ENCODE measurements at regions not wholly inside any gene's neighbourhood (a gene's known extent, or its start where the extent isn't known, plus 50 kb on each side); places are given as distances from the start of the nearest gene placed in this dataset.

- intact Hi-C loops (cut with DNase I): no loop called here
- ATAC-seq (peak in 1 of 2 donors; percentile 9), DNase-seq (no peak)
- Histone ChIP-seq H3K27ac (no peak overlapping the region), H3K36me3 (no peaks in the 10 kb centered on the region), H3K27me3 (ENCODE audit: low read depth) (no peaks in the 10 kb centered on the region), H3K9me3 (no peaks in the 10 kb centered on the region), H3K4me1 (peaks cover 20% of the 10 kb centered on the region), H3K4me3 (no peak overlapping the region)
- TF ChIP-seq, protein P1, sequence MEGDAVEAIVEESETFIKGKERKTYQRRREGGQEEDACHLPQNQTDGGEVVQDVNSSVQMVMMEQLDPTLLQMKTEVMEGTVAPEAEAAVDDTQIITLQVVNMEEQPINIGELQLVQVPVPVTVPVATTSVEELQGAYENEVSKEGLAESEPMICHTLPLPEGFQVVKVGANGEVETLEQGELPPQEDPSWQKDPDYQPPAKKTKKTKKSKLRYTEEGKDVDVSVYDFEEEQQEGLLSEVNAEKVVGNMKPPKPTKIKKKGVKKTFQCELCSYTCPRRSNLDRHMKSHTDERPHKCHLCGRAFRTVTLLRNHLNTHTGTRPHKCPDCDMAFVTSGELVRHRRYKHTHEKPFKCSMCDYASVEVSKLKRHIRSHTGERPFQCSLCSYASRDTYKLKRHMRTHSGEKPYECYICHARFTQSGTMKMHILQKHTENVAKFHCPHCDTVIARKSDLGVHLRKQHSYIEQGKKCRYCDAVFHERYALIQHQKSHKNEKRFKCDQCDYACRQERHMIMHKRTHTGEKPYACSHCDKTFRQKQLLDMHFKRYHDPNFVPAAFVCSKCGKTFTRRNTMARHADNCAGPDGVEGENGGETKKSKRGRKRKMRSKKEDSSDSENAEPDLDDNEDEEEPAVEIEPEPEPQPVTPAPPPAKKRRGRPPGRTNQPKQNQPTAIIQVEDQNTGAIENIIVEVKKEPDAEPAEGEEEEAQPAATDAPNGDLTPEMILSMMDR (IDR thresholded peaks at IDR 0.05): no peak
These were observed 171.0 kb upstream of the CITED2 start for GRCh38 chr6:139545206-139546105.

DNA sequence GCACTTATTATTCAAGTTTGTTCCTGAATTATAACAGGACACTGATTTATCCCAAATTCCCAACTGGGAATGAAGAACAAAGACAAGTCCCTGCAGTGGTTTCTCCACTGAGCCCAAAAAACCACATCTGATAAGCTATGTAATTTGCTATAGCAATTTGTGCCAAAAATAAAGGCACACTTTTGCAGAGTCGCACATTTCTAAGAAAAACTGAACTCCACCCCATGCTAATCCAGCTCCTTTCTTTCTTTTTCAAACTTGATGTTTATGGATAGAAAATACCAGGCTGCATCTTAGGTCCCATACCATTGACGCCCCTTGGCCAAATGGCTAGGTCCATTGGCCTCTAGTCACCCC, 170.2 kb upstream of the CITED2 start:
- TF ChIP-seq, protein P1 (IDR thresholded peaks at IDR 0.05): no peak
- DNase-seq: no peak
- ATAC-seq: no peak
- Histone ChIP-seq H3K4me3 (no peak overlapping the region), H3K9me3 (no peaks in the 10 kb centered on the region), H3K27ac (no peak overlapping the region), H3K27me3 (ENCODE audit: low read depth) (no peaks in the 10 kb centered on the region), H3K4me1 (peaks cover 28% of the 10 kb centered on the region), H3K36me3 (no peaks in the 10 kb centered on the region)
- intact Hi-C loops (cut with DNase I): no loop called here

GRCh38 chr6:139542351-139542750, 167.9 kb upstream of the CITED2 start:
- Histone ChIP-seq H3K4me3 (no peak overlapping the region), H3K4me1 (peaks cover 33% of the 10 kb centered on the region), H3K27ac (no peak overlapping the region), H3K9me3 (no peaks in the 10 kb centered on the region), H3K36me3 (no peaks in the 10 kb centered on the region), H3K27me3 (ENCODE audit: low read depth) (no peaks in the 10 kb centered on the region)
- intact Hi-C loops (cut with DNase I): no loop called here
- ATAC-seq (no peak), DNase-seq (no peak)
- TF ChIP-seq, protein P1 (IDR thresholded peaks at IDR 0.05): no peak

DNA sequence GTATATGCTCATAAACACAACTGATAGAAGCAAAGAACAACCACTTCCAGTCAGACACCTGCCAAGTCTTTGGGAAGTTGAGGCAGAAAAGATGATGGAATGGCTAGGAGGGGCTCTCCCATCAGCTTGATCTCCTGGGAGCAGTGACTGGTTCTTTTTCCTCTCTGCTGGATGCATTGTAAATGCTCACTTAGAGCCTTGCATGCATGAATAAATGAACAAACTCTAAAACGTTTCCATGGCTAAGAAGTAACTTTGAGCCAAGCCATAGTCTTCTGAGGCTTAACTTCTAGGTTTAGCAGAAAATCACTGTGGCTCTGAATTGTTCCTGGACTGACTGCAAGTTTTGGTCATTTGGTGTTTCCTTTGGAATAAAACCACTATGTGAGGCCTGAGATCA, 166.4 kb upstream of the CITED2 start:
- no peak for DNase-seq
- Histone ChIP-seq H3K4me1 (peaks cover 38% of the 10 kb centered on the region), H3K27me3 (ENCODE audit: low read depth) (no peaks in the 10 kb centered on the region), H3K27ac (no peak overlapping the region), H3K36me3 (no peaks in the 10 kb centered on the region), H3K9me3 (no peaks in the 10 kb centered on the region), H3K4me3 (no peak overlapping the region)
- ATAC-seq: no peak
- intact Hi-C loops (cut with DNase I): no loop called here
- TF ChIP-seq, protein P1 (IDR thresholded peaks at IDR 0.05): no peak

- ATAC-seq: peak; percentile 28 to 39
- Histone ChIP-seq H3K36me3 (no peaks in the 10 kb centered on the region), H3K27ac (peak overlapping the region; percentile 63), H3K27me3 (ENCODE audit: low read depth) (no peaks in the 10 kb centered on the region), H3K4me3 (no peak overlapping the region), H3K9me3 (no peaks in the 10 kb centered on the region), H3K4me1 (peaks cover 37% of the 10 kb centered on the region)
- TF ChIP-seq, protein P1 (IDR thresholded peaks at IDR 0.05): no peak
- DNase-seq: no peak
- intact Hi-C loops (cut with DNase I): no loop called here
These were observed 165.8 kb upstream of the CITED2 start for GRCh38 chr6:139540276-139540675.

All from lower lobe of right lung (tissue), 2 donors.